DMS153 (cell line): ENCODE measurements at regions not wholly inside any gene's neighbourhood (a gene's known extent, or its start where the extent isn't known, plus 50 kb on each side); places are given as distances from the start of the nearest gene placed in this dataset.

Source experiments
- DNase-seq: peaks from one replicate; lab custom pipeline; 2025; lab: John Stamatoyannopoulos, UW

DNA sequence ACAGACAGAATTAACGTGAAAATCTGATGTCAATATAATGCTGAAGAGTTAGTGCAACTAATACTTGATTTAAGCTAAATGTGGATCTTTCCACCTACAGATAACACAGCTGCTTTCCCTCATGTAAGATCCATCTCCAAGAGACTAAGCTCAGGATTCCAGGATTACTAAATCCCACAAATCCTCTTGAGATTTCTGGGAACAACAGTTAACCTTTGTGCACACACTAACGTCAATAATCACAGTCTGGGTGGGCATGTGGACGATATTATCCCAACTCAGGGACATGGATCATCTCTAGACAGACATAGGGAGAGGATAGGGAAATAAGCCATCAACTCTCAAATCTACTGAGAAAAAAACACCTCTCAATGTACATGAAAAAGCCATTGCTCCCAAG, 432.6 kb downstream of the SATB2 start:
- DNase-seq, result no peak

DNA sequence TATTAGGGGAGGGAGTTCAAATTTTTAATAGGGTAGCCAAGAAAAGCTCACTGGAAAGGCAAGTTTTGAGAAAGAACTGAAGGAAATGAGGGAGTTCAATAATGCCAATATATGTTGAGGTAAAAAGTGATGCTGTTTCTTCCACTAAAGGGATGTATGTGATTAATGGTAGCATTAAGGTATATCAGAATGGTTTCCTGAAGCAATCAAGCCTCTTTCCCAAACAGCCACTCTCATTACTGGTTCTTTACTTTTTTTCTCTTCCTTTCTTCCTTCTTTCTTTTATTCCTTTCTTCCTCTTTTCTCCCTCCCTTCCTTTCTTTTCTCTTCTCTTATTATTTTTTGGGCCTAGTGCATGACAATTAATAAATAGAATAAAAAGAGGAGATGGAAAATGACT, 433.5 kb downstream of the SATB2 start:
- DNase-seq, result no peak

DNA sequence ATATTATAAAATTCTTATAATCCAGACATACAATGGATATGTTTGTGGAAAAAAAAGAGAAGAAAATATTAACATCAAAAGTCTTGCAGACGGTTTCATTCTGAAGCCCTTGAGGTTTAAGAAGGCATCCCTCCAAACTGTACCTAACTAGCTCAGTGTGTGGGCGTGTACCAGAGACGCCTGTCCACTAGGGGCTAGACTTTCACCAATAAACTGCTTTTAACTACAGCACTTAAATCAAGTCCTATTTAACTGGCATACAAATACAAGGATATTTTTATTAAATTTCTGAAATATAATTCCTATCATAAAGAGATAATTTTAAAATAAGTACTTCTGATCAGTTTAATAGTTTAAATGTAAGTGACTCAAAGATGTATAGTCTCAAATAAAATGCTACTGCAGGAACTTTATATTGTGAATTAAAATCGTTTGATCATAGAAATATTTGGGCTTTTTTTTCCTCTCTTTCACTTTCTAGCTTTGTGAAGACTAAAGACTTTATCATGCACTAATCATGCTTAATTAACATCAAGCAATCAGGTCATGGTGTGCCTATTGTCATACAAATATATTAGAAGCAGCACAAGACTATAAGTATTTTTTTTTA, 437.7 kb downstream of the SATB2 start:
- DNase-seq, result peak; percentile 41

- DNase-seq, result no peak
These were observed 438.9 kb downstream of the SATB2 start for GRCh38 chr2:199018826-199019225.

GRCh38 chr2:199015072-199015471, 442.7 kb downstream of the SATB2 start:
- DNase-seq, result no peak

DNA sequence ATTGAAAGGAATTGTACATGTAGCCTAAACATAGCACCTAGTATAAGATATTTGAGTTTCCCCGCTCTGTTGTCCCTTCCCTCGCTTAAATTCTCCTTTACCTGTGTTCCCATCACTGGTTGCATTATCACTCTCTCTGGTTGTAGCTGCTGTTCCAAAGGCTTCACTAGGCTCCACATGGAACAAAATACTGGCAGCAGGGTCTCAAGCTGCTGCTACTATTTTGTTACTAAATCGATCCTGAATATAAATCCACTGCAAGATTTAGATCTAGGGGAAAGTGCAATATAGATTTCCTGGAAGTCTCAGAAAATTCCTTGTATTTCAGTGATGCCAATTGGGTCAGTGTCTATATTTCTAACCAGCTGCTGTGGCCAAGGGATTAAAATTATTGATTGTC, 443.5 kb downstream of the SATB2 start:
- no peak for DNase-seq

DNA sequence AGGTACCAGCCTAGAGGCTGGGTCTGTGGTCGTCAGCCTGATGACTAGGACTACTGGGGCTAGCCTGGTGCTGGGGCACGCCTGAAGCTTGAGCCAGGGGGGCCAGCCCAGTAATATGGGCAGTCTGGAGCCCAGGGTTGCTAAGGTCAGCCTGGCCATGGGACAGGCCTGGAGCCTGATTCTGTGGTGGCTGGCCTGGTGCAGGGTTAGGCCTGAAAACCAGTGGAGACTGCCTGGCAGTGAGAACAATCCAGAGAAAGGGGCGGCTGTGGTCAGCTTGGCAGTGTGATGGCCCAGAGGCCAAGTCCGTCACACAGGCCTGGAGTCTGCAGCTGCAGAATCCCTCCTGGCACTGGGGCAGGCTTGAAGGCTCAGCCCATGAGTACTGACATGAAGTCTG, 445.8 kb downstream of the SATB2 start:
- no peak for DNase-seq

- no peak for DNase-seq
These were observed 463.1 kb downstream of the SATB2 start for GRCh38 chr2:198994678-198995077.

DNA sequence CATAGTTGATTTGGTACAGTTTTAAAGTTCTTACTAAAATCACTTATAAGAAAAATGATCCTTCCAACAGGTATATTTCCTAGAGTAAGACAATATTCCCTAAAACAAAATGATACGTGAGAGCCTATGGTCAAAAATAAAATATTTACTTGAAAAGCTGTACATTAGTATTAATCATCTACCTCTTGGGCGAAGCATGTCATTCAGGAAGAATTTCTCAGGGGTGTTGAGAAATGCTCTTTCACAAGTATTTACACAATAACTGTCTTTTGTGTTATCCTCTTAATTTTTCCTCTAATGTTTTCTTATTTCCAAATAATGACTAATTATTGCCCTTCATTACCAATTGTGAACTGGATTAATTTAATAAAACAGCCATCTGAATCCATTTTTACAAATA, 466.3 kb downstream of the SATB2 start:
- no peak for DNase-seq

DNA sequence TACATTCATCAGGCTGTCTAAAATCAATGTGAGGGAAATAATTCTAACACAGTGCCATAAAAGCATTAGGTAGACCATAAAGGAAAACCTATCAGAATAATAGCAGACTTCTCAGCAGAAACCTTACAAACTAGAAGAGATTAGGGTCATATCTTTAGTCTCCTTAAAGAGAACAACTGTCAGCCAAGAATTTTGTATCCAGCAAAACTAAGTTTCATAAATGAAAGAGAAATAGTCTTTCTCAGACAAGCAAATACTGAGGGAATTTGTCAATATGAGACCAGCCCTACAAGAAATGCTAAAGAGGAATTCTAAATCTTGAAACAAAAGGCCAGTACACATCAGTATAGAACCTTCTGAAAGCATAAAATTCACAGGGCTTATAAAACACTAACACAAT, 482.0 kb downstream of the SATB2 start:
- no peak for DNase-seq

DNA sequence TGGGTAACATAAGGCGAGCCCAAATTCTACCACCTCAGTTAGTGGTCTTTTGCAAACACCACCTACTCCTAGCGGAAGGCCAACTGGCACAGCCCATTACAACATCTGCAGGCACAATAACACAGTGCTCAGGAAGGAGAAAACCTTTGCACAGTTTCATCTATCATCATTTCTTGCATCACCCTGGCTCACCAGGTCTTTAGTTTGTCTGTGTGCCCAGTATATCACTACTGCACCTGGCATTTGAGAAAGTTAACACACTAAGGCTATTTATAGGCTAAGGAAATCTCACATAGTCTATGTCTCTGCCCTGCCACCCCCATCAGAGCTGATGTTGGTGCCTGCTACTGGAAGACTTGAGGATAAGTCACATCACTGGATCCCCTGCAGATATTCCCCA, 484.0 kb downstream of the SATB2 start:
- no peak for DNase-seq

DNA sequence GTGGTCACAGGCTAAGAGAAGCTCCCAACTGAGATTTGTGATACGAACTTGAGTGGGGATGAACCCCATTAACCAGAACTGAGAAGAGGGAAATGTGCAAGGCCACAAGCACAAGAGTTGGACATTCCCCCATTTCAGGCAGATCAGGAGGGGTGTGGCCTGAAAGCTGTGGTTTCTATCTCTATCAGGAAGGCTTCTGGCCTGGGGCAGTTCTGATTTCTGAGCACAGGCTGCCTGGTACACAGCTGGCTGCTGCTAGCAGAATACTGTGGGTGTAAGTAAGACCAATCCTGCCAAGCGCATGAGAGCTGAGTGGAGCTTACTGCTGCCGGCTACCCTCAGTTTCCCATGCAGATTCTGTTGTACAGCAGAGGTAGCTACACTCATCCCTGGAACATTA, 484.6 kb downstream of the SATB2 start:
- no peak for DNase-seq

GRCh38 chr2:198968545-198968944, 489.2 kb downstream of the SATB2 start:
- no peak for DNase-seq

- no peak for DNase-seq
These were observed 491.5 kb downstream of the SATB2 start for GRCh38 chr2:198966269-198966668.

DNA sequence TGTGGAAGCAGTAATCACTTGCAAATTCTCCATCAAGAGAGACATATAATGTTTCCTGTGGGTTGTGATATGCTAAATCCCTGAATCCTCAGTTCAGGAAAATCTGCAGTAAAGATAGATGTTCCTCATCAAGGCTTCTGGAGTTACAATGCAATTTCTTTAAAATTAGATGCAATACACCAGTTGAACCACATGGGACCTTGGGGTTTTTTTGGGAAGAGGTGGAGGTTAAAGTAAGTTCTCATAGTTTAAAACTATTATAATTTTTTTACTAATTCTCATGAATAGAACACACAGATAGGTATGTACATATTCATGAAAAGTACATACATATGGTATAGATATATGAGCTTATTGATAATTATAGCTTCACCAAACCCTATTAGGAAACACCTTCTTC, 496.2 kb downstream of the SATB2 start:
- DNase-seq, result no peak

GRCh38 chr2:198957181-198957580, 500.6 kb downstream of the SATB2 start:
- DNase-seq, result no peak

DNA sequence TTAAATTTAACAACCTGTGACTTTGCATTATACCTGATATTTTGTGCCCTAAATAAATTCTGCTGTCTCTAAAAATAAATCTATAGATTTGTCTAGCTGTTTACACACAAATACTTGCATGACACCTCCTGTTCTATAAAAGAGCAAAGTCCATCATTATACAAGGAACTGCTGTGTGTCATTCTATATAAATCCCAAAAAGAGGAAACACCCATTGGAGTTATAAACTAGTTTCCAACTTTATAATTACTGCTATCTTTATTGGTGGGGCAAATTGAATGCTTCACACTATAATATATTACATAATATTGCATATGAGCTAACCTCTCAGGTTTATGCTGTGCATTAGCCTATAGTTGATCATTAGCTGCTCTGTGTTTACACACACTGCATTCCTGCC, 504.4 kb downstream of the SATB2 start:
- no peak for DNase-seq

GRCh38 chr2:198950803-198951202, 506.9 kb downstream of the SATB2 start:
- no peak for DNase-seq

DNA sequence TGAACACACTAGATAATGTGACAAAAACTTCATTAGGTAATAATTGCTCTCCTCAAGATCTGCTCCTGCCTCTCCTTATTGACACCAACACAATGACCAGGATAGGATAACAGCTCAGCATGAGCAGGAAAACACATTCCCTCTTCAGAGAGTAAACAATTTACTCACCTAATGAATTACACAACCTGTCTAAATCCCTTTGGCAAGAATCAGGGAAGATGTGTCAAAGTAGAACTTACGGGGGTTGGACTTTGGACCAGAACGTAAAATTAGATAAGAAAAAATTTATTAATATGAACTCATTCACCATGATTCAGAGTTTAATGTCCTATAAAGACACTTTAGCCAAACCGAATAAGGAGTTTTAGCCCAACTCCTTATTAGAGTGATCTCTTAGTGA, 512.2 kb downstream of the SATB2 start:
- no peak for DNase-seq

GRCh38 chr2:198930170-198930569, 527.6 kb downstream of the SATB2 start:
- no peak for DNase-seq

DNA sequence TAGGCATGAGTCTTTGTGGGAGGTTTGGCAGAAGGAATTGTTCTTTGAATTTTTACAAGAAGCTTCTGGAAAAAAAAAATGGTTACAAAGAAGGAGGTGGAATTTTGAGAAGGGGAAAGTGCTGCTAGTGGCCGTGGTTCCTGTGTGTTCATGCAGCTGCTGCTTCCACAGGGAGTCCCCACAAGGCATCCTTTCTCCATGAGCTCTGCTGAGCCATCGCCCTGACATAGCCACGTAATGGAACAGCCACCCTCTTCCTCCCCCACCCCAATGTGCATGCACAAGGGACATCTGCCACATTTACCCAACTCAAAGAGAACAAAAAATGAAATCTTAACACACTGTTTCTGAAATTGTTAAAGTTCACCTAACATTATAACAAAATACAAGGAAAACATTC, 529.7 kb downstream of the SATB2 start:
- no peak for DNase-seq

DNA sequence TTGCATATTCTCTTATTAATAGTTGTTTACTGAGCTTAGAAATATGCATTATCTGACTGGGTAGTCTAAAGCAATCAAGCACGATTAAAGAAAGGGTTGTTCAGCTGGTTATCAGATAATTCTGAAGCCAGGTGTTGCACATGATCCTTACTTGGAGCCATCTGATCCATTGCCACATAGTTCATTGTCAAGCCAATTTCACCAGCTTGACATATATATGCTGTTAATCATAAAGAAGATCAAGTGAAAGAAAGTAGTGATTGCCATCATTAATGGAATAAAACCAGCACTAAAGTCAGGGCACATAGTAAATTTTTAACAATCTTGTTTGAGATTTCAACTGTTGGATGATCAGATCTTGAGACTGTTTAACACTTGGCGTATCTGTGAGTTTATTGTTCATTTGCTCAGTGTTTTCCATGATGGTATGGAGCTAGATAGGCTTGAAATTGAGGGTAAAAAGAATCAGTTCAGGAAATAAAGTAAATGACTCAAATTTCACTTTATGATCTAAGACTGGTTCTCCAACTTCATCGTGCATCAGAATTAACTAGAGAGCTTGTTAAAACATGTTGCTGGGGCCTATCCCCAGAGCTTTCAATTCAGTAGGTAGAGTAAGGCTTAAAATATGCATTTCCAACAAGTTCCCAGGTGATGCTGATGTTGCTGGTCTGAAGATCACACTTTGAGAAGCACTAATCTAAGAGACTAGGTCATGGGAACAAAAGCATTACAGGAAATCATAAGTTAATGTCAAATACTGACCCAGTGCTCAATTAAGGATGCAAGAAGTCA, 539.6 kb downstream of the SATB2 start:
- DNase-seq, result no peak

DNA sequence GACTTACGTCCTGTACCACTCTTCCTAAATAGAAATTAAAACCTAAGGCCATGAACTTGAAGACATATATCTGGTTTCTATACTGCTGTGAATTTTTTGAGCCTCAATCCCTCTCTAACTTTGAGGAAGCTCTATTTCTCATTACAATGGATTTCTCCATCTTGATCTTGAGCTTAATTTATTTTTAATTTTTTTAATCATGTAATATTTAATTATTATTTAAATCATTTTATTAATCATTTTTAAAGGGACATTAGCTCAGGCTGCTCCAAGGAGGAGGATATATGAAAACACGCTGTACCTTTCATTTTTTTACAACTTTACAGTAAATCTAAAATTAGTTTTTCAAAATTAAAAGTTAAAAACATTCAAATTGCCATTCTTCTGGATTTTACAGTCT, 540.5 kb downstream of the SATB2 start:
- DNase-seq, result no peak

DNA sequence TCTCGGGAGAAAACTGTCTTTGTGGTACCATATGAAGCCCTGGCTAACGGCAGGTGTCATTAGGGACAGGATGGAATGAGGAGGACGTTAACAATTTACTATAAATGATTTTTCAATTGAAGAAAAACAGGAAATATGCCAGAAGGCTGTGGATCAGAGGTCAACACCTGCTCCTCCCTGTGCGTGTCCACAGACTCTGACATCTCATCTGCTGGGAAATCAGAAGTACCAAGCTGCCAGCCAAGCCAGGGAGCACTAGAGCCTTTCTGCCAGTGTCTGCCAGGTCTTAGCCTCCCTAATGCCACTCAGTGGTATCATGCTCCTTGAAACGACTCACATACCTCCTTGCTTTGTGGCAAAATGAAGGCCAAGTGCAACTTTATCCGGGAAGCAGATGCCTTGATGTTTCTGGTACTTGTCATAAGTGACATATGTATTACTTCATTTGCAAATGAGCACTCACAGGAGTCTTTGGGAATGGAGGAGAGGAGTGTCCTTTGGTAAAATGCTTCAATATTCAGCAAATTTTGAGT, 541.1 kb downstream of the SATB2 start:
- peak; percentile 3 for DNase-seq
